Subcutaneous abdominal adipose tissue (tissue), 5 donors: ENCODE measurements at regions not wholly inside any gene's neighbourhood (a gene's known extent, or its start where the extent isn't known, plus 50 kb on each side); places are given as distances from the start of the nearest gene placed in this dataset.

ENCODE experiments used
- H3K27ac ChIP-seq: one replicate; pipeline ENCODE4 v1.7.0; 2013; ENCODE audit warnings: low read depth, mild to moderate bottlenecking, inconsistent platforms, low read length, moderate library complexity
- H3K27me3 ChIP-seq, 5 donors: one replicate each; pipeline ENCODE4 v1.7.0; 2013; ENCODE audit warnings: low read length in 5 of 5, inconsistent platforms in 1 of 5; ENCODE audit not compliant: control insufficient read depth in 5 of 5, insufficient read depth in 4 of 5
- H3K36me3 ChIP-seq, 5 donors: one replicate each; pipeline ENCODE4 v1.7.0; 2013; ENCODE audit warnings: low read length in 5 of 5; ENCODE audit not compliant: control insufficient read depth in 5 of 5, insufficient read depth in 5 of 5
- H3K4me1 ChIP-seq, 5 donors: one replicate each; pipeline ENCODE4 v1.7.0; 2013; ENCODE audit warnings: low read length in 5 of 5, mild to moderate bottlenecking in 3 of 5, moderate library complexity in 1 of 5; ENCODE audit not compliant: control insufficient read depth in 5 of 5, insufficient read depth in 5 of 5
- H3K4me3 ChIP-seq, 5 donors: one replicate each; pipeline ENCODE4 v1.7.0; 2013; ENCODE audit warnings: low read length in 5 of 5, low read depth in 1 of 5
- H3K9ac ChIP-seq, 5 donors: one replicate each; pipeline ENCODE4 v1.7.0; 2013; ENCODE audit warnings: low read length in 5 of 5, mild to moderate bottlenecking in 4 of 5, moderate library complexity in 3 of 5
- H3K9me3 ChIP-seq, 5 donors: one replicate each; pipeline ENCODE4 v1.7.0; 2013; ENCODE audit warnings: low read length in 5 of 5; ENCODE audit not compliant: control insufficient read depth in 5 of 5
- donor health status: healthy.
- donor health status: healthy.
- donor health status: healthy.
- donor health status: healthy.
- donor health status: healthy.

DNA sequence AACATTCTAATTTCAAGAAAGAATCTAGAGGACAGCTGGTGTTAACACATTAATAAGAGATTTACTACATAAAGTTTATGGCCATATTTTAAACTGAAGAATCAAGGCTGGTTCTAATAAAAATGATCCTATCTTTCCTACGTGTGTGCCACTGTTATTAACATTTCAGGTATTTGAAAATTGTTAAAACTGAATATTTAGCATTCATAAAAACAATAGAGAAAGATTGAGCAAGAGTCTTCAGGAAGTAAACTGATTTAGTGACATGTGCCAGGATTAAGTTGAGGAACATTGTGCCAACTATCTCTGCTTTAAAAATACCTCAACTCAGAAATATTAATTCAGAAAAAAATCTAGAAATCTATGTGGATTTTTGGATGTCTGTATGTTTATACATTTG is 810.1 kb downstream of the FAT4 start:
- no peak overlapping the region for H3K9ac ChIP-seq
- H3K36me3 ChIP-seq: no peaks in the 10 kb centered on the region
- H3K27ac ChIP-seq: no peak overlapping the region
- H3K9me3 ChIP-seq: no peaks in the 10 kb centered on the region
- H3K4me3 ChIP-seq: no peak overlapping the region
- no peaks in the 10 kb centered on the region for H3K27me3 ChIP-seq
- H3K4me1 ChIP-seq: no peaks in the 10 kb centered on the region

- Histone ChIP-seq H3K27me3 (no peaks in the 10 kb centered on the region), H3K27ac (no peak overlapping the region), H3K36me3 (no peaks in the 10 kb centered on the region), H3K4me1 (no peaks in the 10 kb centered on the region), H3K4me3 (no peak overlapping the region), H3K9ac (no peak overlapping the region), H3K9me3 (peaks cover 0 to 2% (median 0%) of the 10 kb centered on the region in 5 donors)
These were observed 815.5 kb downstream of the FAT4 start for GRCh38 chr4:126130215-126130614.

GRCh38 chr4:126136922-126137781 is 822.4 kb downstream of the FAT4 start:
- Histone ChIP-seq H3K27me3 (no peaks in the 10 kb centered on the region), H3K36me3 (no peaks in the 10 kb centered on the region), H3K9me3 (peaks cover 0 to 2% (median 0%) of the 10 kb centered on the region in 5 donors), H3K4me3 (no peak overlapping the region), H3K27ac (no peak overlapping the region), H3K4me1 (no peaks in the 10 kb centered on the region), H3K9ac (no peak overlapping the region)

DNA sequence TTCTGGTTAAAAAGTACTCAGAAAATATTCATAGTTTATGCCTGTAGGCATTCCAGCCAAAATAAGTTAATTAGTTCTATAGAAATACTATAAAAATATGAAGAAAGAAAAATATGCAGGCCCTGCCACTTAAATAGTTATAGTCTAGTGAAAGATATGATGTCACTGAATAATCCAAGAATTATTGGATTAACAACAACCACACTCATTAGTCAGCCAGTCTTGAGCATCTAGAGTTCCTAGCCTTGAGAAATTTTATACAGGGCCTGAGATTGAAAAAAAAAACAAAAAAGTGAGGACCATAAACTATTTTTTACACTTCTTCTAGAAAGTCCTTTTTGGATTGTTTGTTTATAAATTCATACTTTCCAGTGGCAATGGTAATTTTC is 823.0 kb downstream of the FAT4 start:
- Histone ChIP-seq H3K27ac (no peak overlapping the region), H3K9me3 (peaks cover 0 to 2% (median 0%) of the 10 kb centered on the region in 5 donors), H3K36me3 (no peaks in the 10 kb centered on the region), H3K9ac (no peak overlapping the region), H3K4me1 (no peaks in the 10 kb centered on the region), H3K4me3 (no peak overlapping the region), H3K27me3 (no peaks in the 10 kb centered on the region)

DNA sequence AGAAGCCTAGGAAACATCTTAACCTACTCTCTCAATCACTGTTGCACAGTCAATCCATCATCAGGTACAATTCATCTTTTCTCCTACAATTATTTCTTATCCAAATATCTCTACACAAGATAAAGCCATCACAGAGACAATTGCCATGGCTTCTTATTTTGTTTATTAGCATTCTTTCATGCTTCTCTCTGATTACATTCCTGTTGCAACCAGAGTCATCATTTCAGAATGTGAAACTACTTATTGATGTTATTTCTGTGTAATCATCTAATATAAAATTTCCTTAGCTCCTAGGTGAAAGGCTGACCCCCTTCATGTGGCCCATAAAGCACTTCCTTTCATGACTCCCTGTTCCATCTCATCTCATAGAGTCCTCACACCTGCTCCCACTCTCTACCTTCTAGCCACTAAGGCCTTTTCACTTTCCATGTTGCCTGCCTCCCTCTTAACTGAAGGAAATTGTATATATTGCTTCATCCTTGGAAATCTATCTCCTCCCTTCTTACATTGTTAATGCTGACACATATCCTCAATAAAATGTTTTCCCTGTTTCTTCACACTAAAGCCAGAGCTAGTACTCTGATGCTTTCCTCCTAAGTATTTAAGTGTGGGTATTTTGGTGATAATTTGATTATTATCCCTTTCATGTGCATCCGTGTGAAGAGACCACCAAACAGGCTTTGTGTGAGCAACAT is 829.9 kb downstream of the FAT4 start:
- Histone ChIP-seq H3K9me3 (no peaks in the 10 kb centered on the region), H3K36me3 (no peaks in the 10 kb centered on the region), H3K27me3 (no peaks in the 10 kb centered on the region), H3K4me1 (no peaks in the 10 kb centered on the region), H3K9ac (no peak overlapping the region), H3K27ac (no peak overlapping the region), H3K4me3 (no peak overlapping the region)

GRCh38 chr4:126168484-126168883 is 853.7 kb downstream of the FAT4 start:
- H3K9me3 ChIP-seq: peaks cover 0 to 5% (median 0%) of the 10 kb centered on the region in 5 donors
- H3K36me3 ChIP-seq: no peaks in the 10 kb centered on the region
- H3K4me3 ChIP-seq: no peak overlapping the region
- H3K27ac ChIP-seq: no peak overlapping the region
- no peaks in the 10 kb centered on the region for H3K4me1 ChIP-seq
- no peak overlapping the region for H3K9ac ChIP-seq
- no peaks in the 10 kb centered on the region for H3K27me3 ChIP-seq

GRCh38 chr4:126172126-126172525 is 857.4 kb downstream of the FAT4 start:
- Histone ChIP-seq H3K9ac (no peak overlapping the region), H3K4me3 (no peak overlapping the region), H3K36me3 (no peaks in the 10 kb centered on the region), H3K27me3 (no peaks in the 10 kb centered on the region), H3K4me1 (no peaks in the 10 kb centered on the region), H3K27ac (no peak overlapping the region), H3K9me3 (peaks cover 0 to 5% (median 0%) of the 10 kb centered on the region in 5 donors)

DNA sequence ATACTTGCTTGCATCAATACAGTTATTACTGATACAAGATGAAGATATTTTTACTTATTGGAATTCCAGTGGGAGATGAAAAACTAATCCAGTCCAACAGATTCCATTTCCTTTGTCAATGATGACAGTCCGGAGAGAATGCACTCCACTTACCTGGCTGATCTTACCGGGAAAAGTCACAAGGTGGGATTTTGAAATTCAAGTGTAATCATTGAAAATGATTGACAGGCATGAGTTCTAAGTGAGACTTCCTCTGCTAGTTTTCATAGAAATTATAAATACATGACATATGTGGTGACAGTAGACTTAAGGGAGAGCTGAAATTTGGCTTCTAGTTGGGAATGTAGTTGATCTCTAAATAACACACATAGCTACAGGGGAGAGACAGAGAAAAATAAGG is 859.9 kb downstream of the FAT4 start:
- Histone ChIP-seq H3K27me3 (no peaks in the 10 kb centered on the region), H3K9me3 (peaks cover 0 to 5% (median 0%) of the 10 kb centered on the region in 5 donors), H3K4me1 (no peaks in the 10 kb centered on the region), H3K27ac (no peak overlapping the region), H3K4me3 (no peak overlapping the region), H3K36me3 (no peaks in the 10 kb centered on the region), H3K9ac (no peak overlapping the region)

DNA sequence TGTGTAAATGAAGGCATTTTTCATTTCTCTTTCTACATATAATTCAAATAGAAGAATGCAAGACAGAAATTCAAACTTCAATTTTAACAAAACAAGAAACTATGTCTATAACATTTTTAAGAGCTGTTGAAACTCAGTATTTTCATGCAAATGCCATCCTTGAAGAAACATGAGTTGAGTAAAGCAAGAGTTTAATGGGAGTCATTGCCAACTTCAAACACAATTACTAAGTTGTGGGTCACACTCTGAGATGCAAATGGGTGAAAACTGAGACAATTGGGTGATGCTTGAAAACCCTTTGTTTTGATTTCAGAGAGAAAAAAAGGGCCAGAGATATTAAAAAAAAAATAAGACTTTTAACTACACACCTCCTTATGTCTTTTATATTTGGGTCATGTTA is 865.9 kb downstream of the FAT4 start:
- Histone ChIP-seq H3K4me1 (no peaks in the 10 kb centered on the region), H3K27me3 (no peaks in the 10 kb centered on the region), H3K9ac (no peak overlapping the region), H3K27ac (no peak overlapping the region), H3K36me3 (no peaks in the 10 kb centered on the region), H3K4me3 (no peak overlapping the region), H3K9me3 (no peaks in the 10 kb centered on the region)

- Histone ChIP-seq H3K9me3 (no peaks in the 10 kb centered on the region), H3K27ac (no peak overlapping the region), H3K36me3 (no peaks in the 10 kb centered on the region), H3K9ac (no peak overlapping the region), H3K4me3 (no peak overlapping the region), H3K27me3 (no peaks in the 10 kb centered on the region), H3K4me1 (no peaks in the 10 kb centered on the region)
These were observed 867.6 kb downstream of the FAT4 start for GRCh38 chr4:126182336-126182735.
